ENCODE measurements at regions not wholly inside any gene's neighbourhood (a gene's known extent, or its start where the extent isn't known, plus 50 kb on each side); places are given as distances from the start of the nearest gene placed in this dataset.

GRCh38 chr1:115186711-115187265 is 97.5 kb upstream of the TSPAN2 start:
- Histone ChIP-seq H3K27me3 (ENCODE audit: control insufficient read depth, insufficient read depth, low read length) (no peaks in the 10 kb centered on the region), H3K4me1 (ENCODE audit: control insufficient read depth, insufficient read depth, low read length) (peaks cover 49% of the 10 kb centered on the region), H3K9me3 (replicated peaks; ENCODE audit: low read length) (no peaks in the 10 kb centered on the region), H3K36me3 (ENCODE audit: insufficient read depth, low read length) (no peaks in the 10 kb centered on the region), H3K4me2 (ENCODE audit: low read length) (no peak overlapping the region), H3K4me3 (ENCODE audit: low read length) (no peak overlapping the region), H3K9ac (ENCODE audit: low read depth, low read length) (no peak overlapping the region)

GRCh38 chr1:115185336-115185735 is 96.0 kb upstream of the TSPAN2 start:
- Histone ChIP-seq H3K4me3 (ENCODE audit: low read length) (peak overlapping the region; percentile 48), H3K9ac (ENCODE audit: low read depth, low read length) (peak overlapping the region; percentile 41), H3K4me2 (ENCODE audit: low read length) (peak overlapping the region; percentile 65), H3K27me3 (ENCODE audit: control insufficient read depth, insufficient read depth, low read length) (no peaks in the 10 kb centered on the region), H3K9me3 (replicated peaks; ENCODE audit: low read length) (no peaks in the 10 kb centered on the region), H3K4me1 (ENCODE audit: control insufficient read depth, insufficient read depth, low read length) (peaks cover 48% of the 10 kb centered on the region), H3K36me3 (ENCODE audit: insufficient read depth, low read length) (no peaks in the 10 kb centered on the region)

DNA sequence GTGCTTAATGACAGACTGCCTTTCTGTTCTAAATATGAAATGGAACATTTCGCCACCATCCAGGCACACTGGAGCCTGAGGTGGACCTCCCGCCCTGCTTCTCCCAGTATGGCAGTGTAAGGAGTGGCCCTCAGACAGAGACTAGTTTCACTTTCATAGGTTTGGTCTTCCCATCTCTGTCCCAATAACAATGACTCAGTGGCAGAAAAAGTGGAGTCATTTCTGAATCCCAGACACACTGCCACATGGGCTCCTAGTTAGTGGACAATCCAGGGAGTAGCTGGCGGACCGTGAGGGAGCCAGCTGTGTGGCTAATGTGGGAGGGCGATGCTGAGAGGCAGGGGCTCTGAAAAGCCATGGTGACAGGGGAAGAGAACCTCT is 95.6 kb upstream of the TSPAN2 start:
- H3K4me1 ChIP-seq (ENCODE audit: control insufficient read depth, insufficient read depth, low read length), result peaks cover 48% of the 10 kb centered on the region
- peak overlapping the region; percentile 41 for H3K9ac ChIP-seq (ENCODE audit: low read depth, low read length)
- no peaks in the 10 kb centered on the region for H3K27me3 ChIP-seq (ENCODE audit: control insufficient read depth, insufficient read depth, low read length)
- no peaks in the 10 kb centered on the region for H3K36me3 ChIP-seq (ENCODE audit: insufficient read depth, low read length)
- peak overlapping the region; percentile 48 for H3K4me3 ChIP-seq (ENCODE audit: low read length)
- H3K4me2 ChIP-seq (ENCODE audit: low read length), result peak overlapping the region; percentile 65
- no peaks in the 10 kb centered on the region for H3K9me3 ChIP-seq (replicated peaks; ENCODE audit: low read length)

GRCh38 chr1:115184260-115184950 is 95.1 kb upstream of the TSPAN2 start:
- Histone ChIP-seq H3K9me3 (replicated peaks; ENCODE audit: low read length) (no peaks in the 10 kb centered on the region), H3K27me3 (ENCODE audit: control insufficient read depth, insufficient read depth, low read length) (no peaks in the 10 kb centered on the region), H3K4me3 (ENCODE audit: low read length) (peak overlapping the region; percentile 48), H3K4me2 (ENCODE audit: low read length) (peak overlapping the region; percentile 65), H3K9ac (ENCODE audit: low read depth, low read length) (peak overlapping the region; percentile 41), H3K36me3 (ENCODE audit: insufficient read depth, low read length) (no peaks in the 10 kb centered on the region), H3K4me1 (ENCODE audit: control insufficient read depth, insufficient read depth, low read length) (peaks cover 48% of the 10 kb centered on the region)

GRCh38 chr1:115183721-115184259 is 94.5 kb upstream of the TSPAN2 start:
- H3K36me3 ChIP-seq (ENCODE audit: insufficient read depth, low read length), result no peaks in the 10 kb centered on the region
- no peak overlapping the region for H3K4me3 ChIP-seq (ENCODE audit: low read length)
- peaks cover 48% of the 10 kb centered on the region for H3K4me1 ChIP-seq (ENCODE audit: control insufficient read depth, insufficient read depth, low read length)
- no peaks in the 10 kb centered on the region for H3K9me3 ChIP-seq (replicated peaks; ENCODE audit: low read length)
- no peak overlapping the region for H3K9ac ChIP-seq (ENCODE audit: low read depth, low read length)
- H3K4me2 ChIP-seq (ENCODE audit: low read length), result no peak overlapping the region
- no peaks in the 10 kb centered on the region for H3K27me3 ChIP-seq (ENCODE audit: control insufficient read depth, insufficient read depth, low read length)

DNA sequence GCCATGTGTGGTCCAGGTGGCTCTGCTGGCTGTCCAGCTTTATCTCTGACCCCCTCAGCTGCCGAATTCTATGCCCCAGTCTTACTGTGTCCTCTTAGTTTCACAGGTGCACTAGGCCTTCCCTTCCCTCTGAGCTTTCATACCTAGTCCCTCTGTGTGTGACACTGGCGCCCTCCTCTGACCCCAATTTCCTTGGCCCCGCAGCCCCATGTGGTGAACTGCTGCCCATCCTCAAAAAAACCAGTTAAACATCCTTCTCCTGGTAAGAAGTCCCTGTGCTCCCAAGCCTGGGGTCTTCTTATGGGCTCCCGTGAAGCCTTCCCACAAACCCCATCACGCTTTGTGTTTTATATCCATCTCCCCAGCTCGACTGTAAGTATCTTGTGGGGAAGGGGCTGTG is 93.9 kb upstream of the TSPAN2 start:
- H3K27me3 ChIP-seq (ENCODE audit: control insufficient read depth, insufficient read depth, low read length), result no peaks in the 10 kb centered on the region
- no peaks in the 10 kb centered on the region for H3K9me3 ChIP-seq (replicated peaks; ENCODE audit: low read length)
- no peaks in the 10 kb centered on the region for H3K36me3 ChIP-seq (ENCODE audit: insufficient read depth, low read length)
- peaks cover 47% of the 10 kb centered on the region for H3K4me1 ChIP-seq (ENCODE audit: control insufficient read depth, insufficient read depth, low read length)
- H3K9ac ChIP-seq (ENCODE audit: low read depth, low read length), result no peak overlapping the region
- H3K4me3 ChIP-seq (ENCODE audit: low read length), result no peak overlapping the region
- H3K4me2 ChIP-seq (ENCODE audit: low read length), result no peak overlapping the region

DNA sequence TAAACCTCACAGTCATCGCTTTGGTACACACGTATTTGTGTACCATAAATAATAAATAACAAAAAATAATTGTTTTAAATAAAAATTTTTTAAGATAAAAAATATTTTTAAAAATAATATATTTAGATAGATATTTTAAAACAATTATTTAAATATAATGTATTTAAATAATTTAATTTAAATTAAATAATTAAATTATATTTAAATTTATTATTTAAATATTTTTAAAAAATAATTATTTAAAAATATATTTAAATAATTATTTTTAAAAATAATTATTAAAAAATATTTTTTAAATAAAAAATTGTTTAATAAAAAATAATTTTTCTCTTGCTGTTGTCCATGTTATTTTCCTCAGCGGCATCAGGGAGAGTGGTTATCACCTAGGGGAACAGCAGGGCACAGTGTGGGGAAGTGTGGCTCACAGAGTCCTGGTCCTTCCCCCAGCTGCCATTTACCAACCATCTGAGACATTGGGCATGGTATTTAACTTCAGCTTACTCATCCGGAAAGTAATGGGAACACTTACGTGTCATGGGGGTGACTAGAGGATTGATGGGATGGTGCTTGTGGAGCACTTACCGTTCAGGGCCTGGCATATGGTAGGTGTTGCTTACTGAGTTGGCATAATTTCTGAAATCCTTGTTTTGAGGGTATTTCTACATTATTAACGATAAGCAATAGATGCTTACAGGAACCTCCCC is 92.9 kb upstream of the TSPAN2 start:
- no peaks in the 10 kb centered on the region for H3K27me3 ChIP-seq (ENCODE audit: control insufficient read depth, insufficient read depth, low read length)
- H3K9me3 ChIP-seq (replicated peaks; ENCODE audit: low read length), result no peaks in the 10 kb centered on the region
- H3K4me3 ChIP-seq (ENCODE audit: low read length), result no peak overlapping the region
- no peak overlapping the region for H3K9ac ChIP-seq (ENCODE audit: low read depth, low read length)
- no peaks in the 10 kb centered on the region for H3K36me3 ChIP-seq (ENCODE audit: insufficient read depth, low read length)
- no peak overlapping the region for H3K4me2 ChIP-seq (ENCODE audit: low read length)
- peaks cover 47% of the 10 kb centered on the region for H3K4me1 ChIP-seq (ENCODE audit: control insufficient read depth, insufficient read depth, low read length)

- Histone ChIP-seq H3K4me3 (ENCODE audit: low read length) (no peak overlapping the region), H3K4me1 (ENCODE audit: control insufficient read depth, insufficient read depth, low read length) (peaks cover 47% of the 10 kb centered on the region), H3K9ac (ENCODE audit: low read depth, low read length) (no peak overlapping the region), H3K9me3 (replicated peaks; ENCODE audit: low read length) (no peaks in the 10 kb centered on the region), H3K36me3 (ENCODE audit: insufficient read depth, low read length) (no peaks in the 10 kb centered on the region), H3K4me2 (ENCODE audit: low read length) (no peak overlapping the region), H3K27me3 (ENCODE audit: control insufficient read depth, insufficient read depth, low read length) (no peaks in the 10 kb centered on the region)
These were observed 91.9 kb upstream of the TSPAN2 start for GRCh38 chr1:115181231-115181630.

- H3K4me1 ChIP-seq (ENCODE audit: control insufficient read depth, insufficient read depth, low read length), result peaks cover 38% of the 10 kb centered on the region
These were observed 90.2 kb upstream of the TSPAN2 start for GRCh38 chr1:115179397-115180079.

GRCh38 chr1:115176189-115176588 is 86.9 kb upstream of the TSPAN2 start:
- no peaks in the 10 kb centered on the region for H3K27me3 ChIP-seq (ENCODE audit: control insufficient read depth, insufficient read depth, low read length)
- no peaks in the 10 kb centered on the region for H3K36me3 ChIP-seq (ENCODE audit: insufficient read depth, low read length)
- no peak overlapping the region for H3K9ac ChIP-seq (ENCODE audit: low read depth, low read length)
- no peak overlapping the region for H3K4me2 ChIP-seq (ENCODE audit: low read length)
- H3K4me1 ChIP-seq (ENCODE audit: control insufficient read depth, insufficient read depth, low read length), result peaks cover 35% of the 10 kb centered on the region
- no peak overlapping the region for H3K4me3 ChIP-seq (ENCODE audit: low read length)
- H3K9me3 ChIP-seq (replicated peaks; ENCODE audit: low read length), result no peaks in the 10 kb centered on the region

More at GRCh38 chr1:115179397-115180079, 90.2 kb upstream of the TSPAN2 start:
- Histone ChIP-seq H3K4me2 (ENCODE audit: low read length) (peak overlapping the region; percentile 29), H3K27me3 (ENCODE audit: control insufficient read depth, insufficient read depth, low read length) (no peaks in the 10 kb centered on the region), H3K9ac (ENCODE audit: low read depth, low read length) (peak overlapping the region; percentile 31), H3K36me3 (ENCODE audit: insufficient read depth, low read length) (no peaks in the 10 kb centered on the region), H3K4me3 (ENCODE audit: low read length) (peak overlapping the region; percentile 11), H3K9me3 (replicated peaks; ENCODE audit: low read length) (no peaks in the 10 kb centered on the region)

- no peak overlapping the region for H3K4me2 ChIP-seq (ENCODE audit: low read length)
- peaks cover 38% of the 10 kb centered on the region for H3K4me1 ChIP-seq (ENCODE audit: control insufficient read depth, insufficient read depth, low read length)
- H3K36me3 ChIP-seq (ENCODE audit: insufficient read depth, low read length), result no peaks in the 10 kb centered on the region
- no peak overlapping the region for H3K4me3 ChIP-seq (ENCODE audit: low read length)
- H3K9me3 ChIP-seq (replicated peaks; ENCODE audit: low read length), result no peaks in the 10 kb centered on the region
- H3K9ac ChIP-seq (ENCODE audit: low read depth, low read length), result no peak overlapping the region
- H3K27me3 ChIP-seq (ENCODE audit: control insufficient read depth, insufficient read depth, low read length), result no peaks in the 10 kb centered on the region
These were observed 86.3 kb upstream of the TSPAN2 start for GRCh38 chr1:115175596-115175995.
